ENCODE measurements at regions not wholly inside any gene's neighbourhood (a gene's known extent, or its start where the extent isn't known, plus 50 kb on each side); places are given as distances from the start of the nearest gene placed in this dataset.
"Not testable (repeated sequence)": the region's sequence is repeated elsewhere in the genome, so short reads cannot be mapped to it uniquely, and the experiment has no call there.

- WGBS, 2 donors (ENCODE audit: low coverage in 1 of 2): 62% methylated on average over 3 of the region's 3 CpGs; no CpG with 5 or more reads in 1 of the 2 donors
- Histone ChIP-seq H3K4me3 (no peak overlapping the region), H3K9me3 (no peaks in the 10 kb centered on the region), H3K27me3 (no peaks in the 10 kb centered on the region), H3K4me1 (no peaks in the 10 kb centered on the region), H3K27ac (no peak overlapping the region), H3K36me3 (no peaks in the 10 kb centered on the region)
- no peak for ATAC-seq
- no peak for TF ChIP-seq POLR2A (IDR thresholded peaks at IDR 0.05)
- TF ChIP-seq CTCF (IDR thresholded peaks at IDR 0.05): no peak
- no peak for TF ChIP-seq POLR2AphosphoS5 (IDR thresholded peaks at IDR 0.05)
- no peak for TF ChIP-seq EP300 (IDR thresholded peaks at IDR 0.05)
These were observed 1099.4 kb downstream of the TSPY10 start for GRCh38 chrY:10627116-10627515.

GRCh38 chrY:10648813-10649212 lies 1121.1 kb downstream of the TSPY10 start:
- H3K4me3 ChIP-seq, H3K27me3 ChIP-seq, H3K4me1 ChIP-seq, H3K27ac ChIP-seq, H3K36me3 ChIP-seq, H3K9me3 ChIP-seq: not testable (repeated sequence)
- peak; percentile 70 for ATAC-seq
- WGBS, 2 donors (ENCODE audit: low coverage in 1 of 2): no CpG with 5 or more reads among the region's 4 CpGs

- peaks cover 0 to 24% (median 0%) of the 10 kb centered on the region in 3 donors for H3K9me3 ChIP-seq
- not testable (repeated sequence) for H3K27me3 ChIP-seq, H3K27ac ChIP-seq, H3K4me1 ChIP-seq, ATAC-seq, H3K36me3 ChIP-seq, H3K4me3 ChIP-seq
- 91% methylated on average over 3 of the region's 3 CpGs; no CpG with 5 or more reads in 1 of the 2 donors for WGBS, 2 donors (ENCODE audit: low coverage in 1 of 2)
These were observed 1129.4 kb downstream of the TSPY10 start for GRCh38 chrY:10657120-10657519.

- peak; percentile 86 for ATAC-seq
- Histone ChIP-seq H3K9me3 (peaks cover 0 to 26% (median 0%) of the 10 kb centered on the region in 3 donors), H3K4me1 (no peaks in the 10 kb centered on the region), H3K36me3 (no peaks in the 10 kb centered on the region), H3K27ac (no peak overlapping the region), H3K4me3 (no peak overlapping the region), H3K27me3 (no peaks in the 10 kb centered on the region)
- TF ChIP-seq CTCF (IDR thresholded peaks at IDR 0.05): no peak
- no peak for TF ChIP-seq POLR2AphosphoS5 (IDR thresholded peaks at IDR 0.05)
- no peak for TF ChIP-seq POLR2A (IDR thresholded peaks at IDR 0.05)
- TF ChIP-seq EP300 (IDR thresholded peaks at IDR 0.05): no peak
- WGBS, 2 donors (ENCODE audit: low coverage in 1 of 2): 56% methylated on average over 9 of the region's 9 CpGs; no CpG with 5 or more reads in 1 of the 2 donors
These were observed 1139.1 kb downstream of the TSPY10 start for GRCh38 chrY:10666785-10667184.

GRCh38 chrY:10686414-10686813 lies 1158.7 kb downstream of the TSPY10 start:
- Histone ChIP-seq H3K9me3 (peaks cover 0 to 16% (median 0%) of the 10 kb centered on the region in 3 donors), H3K27me3 (no peaks in the 10 kb centered on the region), H3K27ac (no peak overlapping the region), H3K36me3 (no peaks in the 10 kb centered on the region), H3K4me3 (no peak overlapping the region), H3K4me1 (no peaks in the 10 kb centered on the region)
- no peak for ATAC-seq
- 49% methylated on average over 6 of the region's 6 CpGs; no CpG with 5 or more reads in 1 of the 2 donors for WGBS, 2 donors (ENCODE audit: low coverage in 1 of 2)
- TF ChIP-seq POLR2A (IDR thresholded peaks at IDR 0.05) (no peak), EP300 (IDR thresholded peaks at IDR 0.05) (no peak), POLR2AphosphoS5 (IDR thresholded peaks at IDR 0.05) (no peak), CTCF (IDR thresholded peaks at IDR 0.05) (no peak)

All from gastroesophageal sphincter (tissue), 4 donors.